ENCODE measurements at regions not wholly inside any gene's neighbourhood (a gene's known extent, or its start where the extent isn't known, plus 50 kb on each side); places are given as distances from the start of the nearest gene placed in this dataset.
A peak's percentile ranks its signal among the peaks of the same experiment; 100 is the strongest.
"Not testable (repeated sequence)": the region's sequence is repeated elsewhere in the genome, so short reads cannot be mapped to it uniquely, and the experiment has no call there.

DNA sequence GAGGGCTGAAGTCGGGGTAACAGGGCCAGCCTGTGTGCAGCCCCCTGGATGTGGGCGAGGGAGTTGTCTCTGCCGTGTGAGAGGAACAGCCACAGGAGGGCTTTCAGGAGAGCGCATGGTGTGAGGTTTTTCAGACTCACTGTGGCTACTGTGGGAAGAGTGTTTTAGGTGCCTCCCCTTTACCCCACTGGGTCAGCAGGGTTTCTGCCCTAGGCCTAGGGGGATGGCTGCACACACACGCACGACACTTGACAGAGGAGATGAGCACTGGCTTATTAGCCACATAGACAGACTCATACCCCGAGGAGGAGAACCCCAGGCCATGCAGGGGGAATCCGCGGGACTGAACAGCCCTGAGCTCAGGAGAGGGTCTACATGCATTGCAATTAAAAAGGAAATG lies 70.8 kb upstream of the GOLGA6L6 start:
- not testable (repeated sequence) for H3K27ac ChIP-seq (ENCODE audit: poor library complexity, severe bottlenecking); H3K36me3 ChIP-seq (ENCODE audit: low read depth); ATAC-seq (ENCODE audit: low read depth); H3K4me3 ChIP-seq (ENCODE audit: severe bottlenecking); H3K27me3 ChIP-seq (ENCODE audit: insufficient read depth, poor library complexity, severe bottlenecking); H3K4me1 ChIP-seq (ENCODE audit: insufficient read depth, poor library complexity, severe bottlenecking); DNase-seq (ENCODE audit: low spot score); H3K9me3 ChIP-seq (ENCODE audit: severe bottlenecking)

DNA sequence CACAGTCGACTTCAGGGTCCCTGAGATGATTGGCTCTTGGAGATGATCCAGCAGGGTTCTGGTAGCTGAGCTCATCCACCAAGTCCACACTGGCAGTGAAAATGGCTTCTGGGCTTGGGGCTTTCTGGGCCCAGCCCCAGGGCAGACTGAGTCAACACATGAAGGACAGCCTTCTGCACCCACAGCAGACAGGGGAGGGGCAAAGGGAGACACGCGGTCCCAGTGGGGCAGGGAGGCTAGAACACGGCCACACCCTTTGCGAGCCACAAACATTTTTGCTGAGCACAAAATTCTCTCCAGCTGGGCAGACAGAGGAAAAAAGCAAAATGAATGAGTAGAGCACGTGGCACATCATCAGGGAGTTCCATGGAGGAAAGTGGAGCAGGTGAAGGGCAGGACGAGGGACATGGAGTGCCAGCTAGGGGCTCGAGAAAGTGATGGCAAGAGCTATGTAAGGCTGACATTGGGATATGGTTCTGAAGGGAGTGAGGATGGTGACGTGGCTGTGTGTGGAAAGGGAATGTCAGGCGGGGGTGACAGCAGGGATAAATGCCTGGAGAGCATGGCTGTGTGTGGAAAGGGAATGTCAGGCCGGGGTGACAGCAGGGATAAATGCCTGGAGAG lies 70.2 kb upstream of the GOLGA6L6 start:
- H3K4me3 ChIP-seq (ENCODE audit: severe bottlenecking); DNase-seq (ENCODE audit: low spot score); H3K9me3 ChIP-seq (ENCODE audit: severe bottlenecking); H3K27me3 ChIP-seq (ENCODE audit: insufficient read depth, poor library complexity, severe bottlenecking); H3K4me1 ChIP-seq (ENCODE audit: insufficient read depth, poor library complexity, severe bottlenecking); H3K36me3 ChIP-seq (ENCODE audit: low read depth); H3K27ac ChIP-seq (ENCODE audit: poor library complexity, severe bottlenecking): not testable (repeated sequence)
- peak; percentile 22; the same call in 1 of the 3 replicates for ATAC-seq (ENCODE audit: low read depth)

GRCh38 chr15:20608179-20608578 lies 66.6 kb upstream of the GOLGA6L6 start:
- DNase-seq (ENCODE audit: low spot score); H3K27ac ChIP-seq (ENCODE audit: poor library complexity, severe bottlenecking); H3K9me3 ChIP-seq (ENCODE audit: severe bottlenecking); ATAC-seq (ENCODE audit: low read depth); H3K4me1 ChIP-seq (ENCODE audit: insufficient read depth, poor library complexity, severe bottlenecking); H3K4me3 ChIP-seq (ENCODE audit: severe bottlenecking); H3K36me3 ChIP-seq (ENCODE audit: low read depth); H3K27me3 ChIP-seq (ENCODE audit: insufficient read depth, poor library complexity, severe bottlenecking): not testable (repeated sequence)

DNA sequence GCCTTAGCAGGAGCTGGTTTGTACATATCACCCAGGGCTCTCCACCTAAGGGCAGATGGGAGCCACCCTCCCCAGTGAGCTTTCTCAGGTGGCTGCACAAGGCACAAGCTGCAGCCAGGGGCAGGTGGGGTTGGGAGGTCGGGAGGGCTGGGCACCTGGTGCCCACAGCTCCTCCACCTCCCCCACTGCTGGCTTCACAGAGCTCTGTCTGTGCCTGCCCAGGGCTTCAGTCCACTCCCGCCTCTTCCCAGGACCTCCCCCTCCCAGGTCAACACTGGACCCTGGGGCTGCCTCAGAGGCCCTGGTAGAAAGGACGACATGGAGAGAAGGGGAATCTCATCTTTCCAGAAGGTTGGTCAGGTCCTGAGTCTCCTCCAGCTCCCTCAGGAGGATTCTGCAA lies 55.6 kb upstream of the GOLGA6L6 start:
- not testable (repeated sequence) for H3K36me3 ChIP-seq (ENCODE audit: low read depth); ATAC-seq (ENCODE audit: low read depth); H3K9me3 ChIP-seq (ENCODE audit: severe bottlenecking); H3K27me3 ChIP-seq (ENCODE audit: insufficient read depth, poor library complexity, severe bottlenecking); H3K27ac ChIP-seq (ENCODE audit: poor library complexity, severe bottlenecking); H3K4me3 ChIP-seq (ENCODE audit: severe bottlenecking); DNase-seq (ENCODE audit: low spot score); H3K4me1 ChIP-seq (ENCODE audit: insufficient read depth, poor library complexity, severe bottlenecking)

DNA sequence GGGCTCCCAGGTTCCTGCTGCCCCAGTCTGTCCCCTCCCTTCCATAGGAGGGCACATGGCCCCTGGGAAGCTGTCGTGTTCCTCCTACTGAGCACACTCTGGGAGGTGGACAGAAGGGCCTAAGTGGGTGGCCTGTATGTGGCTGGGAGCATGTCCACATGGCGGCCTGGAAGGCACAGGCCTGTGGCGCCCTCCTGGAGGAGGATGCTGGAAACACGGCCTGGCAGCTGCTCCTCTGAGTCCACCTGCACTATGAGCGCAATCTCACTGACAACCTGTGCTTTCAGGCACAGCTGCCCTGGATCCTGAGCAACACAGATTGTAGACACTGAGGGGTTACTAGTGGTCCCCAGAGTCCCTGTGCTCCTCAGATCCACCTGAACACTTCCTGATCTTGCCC lies 52.6 kb upstream of the GOLGA6L6 start:
- H3K4me1 ChIP-seq (ENCODE audit: insufficient read depth, poor library complexity, severe bottlenecking); H3K27ac ChIP-seq (ENCODE audit: poor library complexity, severe bottlenecking); H3K27me3 ChIP-seq (ENCODE audit: insufficient read depth, poor library complexity, severe bottlenecking); DNase-seq (ENCODE audit: low spot score); H3K4me3 ChIP-seq (ENCODE audit: severe bottlenecking); H3K9me3 ChIP-seq (ENCODE audit: severe bottlenecking); H3K36me3 ChIP-seq (ENCODE audit: low read depth); ATAC-seq (ENCODE audit: low read depth): not testable (repeated sequence)

DNA sequence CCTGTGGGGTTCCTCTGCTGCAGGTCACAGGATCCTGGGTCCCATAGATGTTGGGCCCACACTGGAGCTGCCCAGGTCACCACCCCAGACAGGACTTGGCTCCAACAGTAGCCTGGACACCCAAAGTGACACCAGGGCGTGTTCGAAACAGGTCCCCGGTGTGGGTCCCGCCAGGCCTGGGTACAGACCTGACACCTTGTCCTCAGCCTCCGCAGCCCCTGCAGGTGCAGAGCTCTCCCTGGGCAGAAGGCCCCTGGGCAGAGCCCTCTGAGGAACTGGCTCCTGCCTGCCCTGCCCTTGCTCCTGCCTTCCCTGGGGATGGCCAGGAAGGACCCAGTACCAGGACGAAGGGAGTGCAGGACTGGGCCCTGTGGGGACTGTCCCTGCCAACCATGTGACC lies 50.3 kb upstream of the GOLGA6L6 start:
- H3K27ac ChIP-seq (ENCODE audit: poor library complexity, severe bottlenecking); H3K9me3 ChIP-seq (ENCODE audit: severe bottlenecking); H3K36me3 ChIP-seq (ENCODE audit: low read depth); DNase-seq (ENCODE audit: low spot score); H3K4me3 ChIP-seq (ENCODE audit: severe bottlenecking); H3K27me3 ChIP-seq (ENCODE audit: insufficient read depth, poor library complexity, severe bottlenecking); H3K4me1 ChIP-seq (ENCODE audit: insufficient read depth, poor library complexity, severe bottlenecking): not testable (repeated sequence)
- 0 out of 3 replicates have a peak, but pooled peaks have one; percentile 25 for ATAC-seq (ENCODE audit: low read depth)
